H1 (cell line): ENCODE measurements at regions not wholly inside any gene's neighbourhood (a gene's known extent, or its start where the extent isn't known, plus 50 kb on each side); places are given as distances from the start of the nearest gene placed in this dataset.

ENCODE experiments used
- HDAC6 ChIP-seq: IDR thresholded peaks from one replicate; pipeline ENCODE4 v1.7.1; 2012; ENCODE audit warnings: low read depth, mild to moderate bottlenecking, inconsistent platforms, low read length, moderate library complexity
- RAD21 ChIP-seq, 2 experiments: IDR thresholded peaks in 1 of 2; conservative IDR thresholded peaks in 1 of 2; 2 replicates each; pipeline ENCODE4 v1.6.1; 2011; ENCODE audit warnings: low read depth in 2 of 2, low read length in 2 of 2, improper control_type of control experiment in 1 of 2, inconsistent platforms in 1 of 2, mild to moderate bottlenecking in 1 of 2, moderate library complexity in 1 of 2

- TF ChIP-seq RAD21 (IDR thresholded peaks at IDR 0.05 in 1 of 2, conservative IDR thresholded peaks at IDR 0.05 in 1 of 2; ENCODE audit: low read depth in 2 of 2, low read length in 2 of 2) (no peak), HDAC6 (no peak)
Measured at GRCh38 chr14:42563313-42563712, 956.6 kb downstream of the LRFN5 start (continued).
